HL-60 (cell line): ENCODE measurements at regions not wholly inside any gene's neighbourhood (a gene's known extent, or its start where the extent isn't known, plus 50 kb on each side); places are given as distances from the start of the nearest gene placed in this dataset.
"Not testable (repeated sequence)": the region's sequence is repeated elsewhere in the genome, so short reads cannot be mapped to it uniquely, and the experiment has no call there.

Source experiments
- DNase-seq, 2 experiments: peaks; one replicate each; pipeline ENCODE4 v3.0.0-alpha.2; 2010 to 2020; ENCODE audit warnings: low read depth in 1 of 2, low spot score in 1 of 2
- H3K27ac ChIP-seq: fragments of 250-450 bp; sonication (Bioruptor Pico); replicated peaks from 2 replicates; pipeline ENCODE4 v1.5.1; 2020; ENCODE audit warnings: mild to moderate bottlenecking, moderate library complexity
- H3K27me3 ChIP-seq: fragments of 250-450 bp; sonication (Bioruptor Pico); 2 replicates; pipeline ENCODE4 v1.5.1; 2021; ENCODE audit warnings: mild to moderate bottlenecking, moderate library complexity; ENCODE audit not compliant: insufficient read depth, poor library complexity, severe bottlenecking
- H3K4me3 ChIP-seq: replicated peaks from 2 replicates; pipeline ENCODE4 v1.5.1; 2011; ENCODE audit warnings: mild to moderate bottlenecking, control low read depth, low read length; ENCODE audit not compliant: insufficient read depth
- CTCF ChIP-seq: IDR thresholded peaks from one replicate; pipeline ENCODE4 v1.5.1; 2011; ENCODE audit warnings: low read length, control low read depth, inconsistent platforms; ENCODE audit not compliant: insufficient read depth
- GABPA ChIP-seq: IDR thresholded peaks from 2 replicates; pipeline ENCODE4 v1.6.1; 2012; ENCODE audit warnings: low read depth
- POLR2AphosphoS5 ChIP-seq: IDR thresholded peaks from 2 replicates; pipeline ENCODE4 v1.6.1; 2012; ENCODE audit warnings: low read depth
- REST ChIP-seq: IDR thresholded peaks from 2 replicates; pipeline ENCODE4 v1.6.1; 2012; ENCODE audit warnings: low read depth; ENCODE audit not compliant: insufficient replicate concordance
- SPI1 ChIP-seq: IDR thresholded peaks from 2 replicates; pipeline ENCODE4 v1.6.1; 2012; ENCODE audit warnings: low read depth, mild to moderate bottlenecking, borderline replicate concordance

- H3K4me3 ChIP-seq = no peak overlapping the region
- no peaks in the 10 kb centered on the region for H3K27me3 ChIP-seq
- TF ChIP-seq SPI1 = no peak
- TF ChIP-seq REST = no peak
- no peak for TF ChIP-seq GABPA
- DNase-seq = no peak
- no peak overlapping the region for H3K27ac ChIP-seq
Observed at GRCh38 chr5:167105941-167106340, 1185.5 kb upstream of the WWC1 start.

- no peak for DNase-seq
- Histone ChIP-seq H3K27me3 (no peaks in the 10 kb centered on the region), H3K27ac (no peak overlapping the region), H3K4me3 (no peak overlapping the region)
- TF ChIP-seq POLR2AphosphoS5 = no peak
- no peak for TF ChIP-seq REST
- no peak for TF ChIP-seq GABPA
- no peak for TF ChIP-seq CTCF
- no peak for TF ChIP-seq SPI1
Observed at GRCh38 chr5:167107684-167108083, 1183.8 kb upstream of the WWC1 start.

GRCh38 chr5:167108266-167108665 lies 1183.2 kb upstream of the WWC1 start:
- not testable (repeated sequence) for H3K4me3 ChIP-seq, DNase-seq, H3K27me3 ChIP-seq, H3K27ac ChIP-seq

- TF ChIP-seq GABPA = no peak
- TF ChIP-seq SPI1 = no peak
- TF ChIP-seq CTCF = no peak
- TF ChIP-seq POLR2AphosphoS5 = no peak
- no peak for TF ChIP-seq REST
- DNase-seq = no peak
Observed at GRCh38 chr5:167112556-167112955, 1178.9 kb upstream of the WWC1 start.

More at GRCh38 chr5:167112556-167112955, 1178.9 kb upstream of the WWC1 start:
- H3K27me3 ChIP-seq = no peaks in the 10 kb centered on the region
- H3K4me3 ChIP-seq = no peak overlapping the region
- H3K27ac ChIP-seq = no peak overlapping the region
